ENCODE measurements at regions not wholly inside any gene's neighbourhood (a gene's known extent, or its start where the extent isn't known, plus 50 kb on each side); places are given as distances from the start of the nearest gene placed in this dataset.

DNA sequence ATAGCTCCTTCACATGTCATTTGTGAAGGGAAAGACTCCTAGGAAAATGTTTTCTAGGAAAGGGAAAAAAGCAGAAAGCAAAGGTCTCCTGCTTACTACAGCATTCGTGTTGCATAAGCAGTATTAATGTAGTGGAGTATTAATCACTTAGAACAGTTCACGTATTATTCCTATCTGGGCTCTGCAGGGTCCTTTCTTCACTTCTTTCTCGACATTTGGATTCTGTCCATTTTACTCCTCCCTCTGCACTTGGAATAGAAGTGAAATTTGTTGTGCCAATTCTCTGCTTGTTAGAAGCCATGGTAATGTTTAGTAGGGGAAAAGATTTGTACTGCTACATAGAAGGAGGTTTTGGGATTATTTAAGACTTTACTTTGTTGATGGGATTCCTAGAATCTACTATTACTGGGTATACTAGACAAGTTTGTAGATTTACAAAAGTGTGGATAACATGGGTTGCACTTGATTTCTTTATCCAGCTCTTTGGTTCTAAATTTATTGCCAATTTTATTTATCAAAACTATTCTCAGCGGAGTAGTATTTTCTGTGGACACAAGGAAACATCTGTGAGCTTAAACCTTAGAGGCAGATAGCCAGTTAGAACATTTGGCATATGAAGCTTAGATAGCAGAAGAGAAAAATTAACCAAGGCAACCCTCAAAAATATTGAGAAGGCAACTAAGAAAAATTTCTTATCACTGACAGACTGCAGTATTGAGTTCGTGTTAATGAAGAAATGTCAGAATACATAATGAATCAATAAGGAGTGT lies 108.4 kb upstream of the ESR1 start:
- H3K79me2 ChIP-seq (ENCODE audit: low read depth), result no peaks in the 10 kb centered on the region
- no peak overlapping the region for H3K4me3 ChIP-seq
- no peaks in the 10 kb centered on the region for H3K27me3 ChIP-seq (ENCODE audit: insufficient read depth, low read depth)
- BruUV-seq (replicated peaks), result no TSS peak
- no peaks in the 10 kb centered on the region for H3K36me3 ChIP-seq (ENCODE audit: low read depth)
- H4K20me1 ChIP-seq (ENCODE audit: insufficient read depth), result no peaks in the 10 kb centered on the region
- intact Hi-C loops (cut with micrococcal nuclease; ENCODE audit: unreplicated experiment), result no loop called here
- POLR2A ChIA-PET (ENCODE audit: unreplicated experiment), result no interaction called here
- no peak overlapping the region for H3K4me2 ChIP-seq
- H2AFZ ChIP-seq, result no peak overlapping the region
- no peak overlapping the region for H3K27ac ChIP-seq
- no peaks in the 10 kb centered on the region for H3K9me3 ChIP-seq (ENCODE audit: insufficient read depth, low read depth)
- no peak for TF ChIP-seq EZH2 (IDR thresholded peaks at IDR 0.05; ENCODE audit: low read depth)
- TF ChIP-seq, protein P1, sequence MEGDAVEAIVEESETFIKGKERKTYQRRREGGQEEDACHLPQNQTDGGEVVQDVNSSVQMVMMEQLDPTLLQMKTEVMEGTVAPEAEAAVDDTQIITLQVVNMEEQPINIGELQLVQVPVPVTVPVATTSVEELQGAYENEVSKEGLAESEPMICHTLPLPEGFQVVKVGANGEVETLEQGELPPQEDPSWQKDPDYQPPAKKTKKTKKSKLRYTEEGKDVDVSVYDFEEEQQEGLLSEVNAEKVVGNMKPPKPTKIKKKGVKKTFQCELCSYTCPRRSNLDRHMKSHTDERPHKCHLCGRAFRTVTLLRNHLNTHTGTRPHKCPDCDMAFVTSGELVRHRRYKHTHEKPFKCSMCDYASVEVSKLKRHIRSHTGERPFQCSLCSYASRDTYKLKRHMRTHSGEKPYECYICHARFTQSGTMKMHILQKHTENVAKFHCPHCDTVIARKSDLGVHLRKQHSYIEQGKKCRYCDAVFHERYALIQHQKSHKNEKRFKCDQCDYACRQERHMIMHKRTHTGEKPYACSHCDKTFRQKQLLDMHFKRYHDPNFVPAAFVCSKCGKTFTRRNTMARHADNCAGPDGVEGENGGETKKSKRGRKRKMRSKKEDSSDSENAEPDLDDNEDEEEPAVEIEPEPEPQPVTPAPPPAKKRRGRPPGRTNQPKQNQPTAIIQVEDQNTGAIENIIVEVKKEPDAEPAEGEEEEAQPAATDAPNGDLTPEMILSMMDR (conservative IDR thresholded peaks at IDR 0.05), result no peak
- DNase-seq, result no peak
- peaks cover 15% of the 10 kb centered on the region for H3K4me1 ChIP-seq (replicated peaks; ENCODE audit: insufficient read depth)
- H3F3A ChIP-seq (ENCODE audit: insufficient read depth, low read depth), result peaks cover 4% of the 10 kb centered on the region; the same call in 1 of the 2 replicates
- CTCF ChIA-PET, result no interaction called here
- no peaks in the 10 kb centered on the region for H3K9me2 ChIP-seq (ENCODE audit: insufficient read depth)

DNA sequence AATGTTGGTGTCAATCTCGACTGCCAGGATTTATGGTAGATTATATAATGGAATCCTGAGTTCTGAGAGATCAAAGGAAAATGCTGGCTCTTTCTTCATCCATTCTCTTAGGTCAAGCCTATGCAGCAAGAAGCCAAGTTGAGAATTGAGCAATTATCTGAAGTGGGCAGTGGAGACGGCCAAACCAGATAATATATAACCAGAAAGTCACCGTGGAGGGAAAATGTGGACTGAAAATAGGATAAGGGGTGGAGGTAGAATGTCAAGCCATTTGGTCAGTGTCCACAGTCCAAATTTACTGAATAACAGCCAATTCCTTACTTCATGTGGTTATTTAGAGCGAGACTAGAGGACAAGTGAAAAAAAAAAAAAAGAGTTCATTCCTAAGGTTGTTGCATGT lies 107.8 kb upstream of the ESR1 start:
- no peaks in the 10 kb centered on the region for H3K79me2 ChIP-seq (ENCODE audit: low read depth)
- no peaks in the 10 kb centered on the region for H3K27me3 ChIP-seq (ENCODE audit: insufficient read depth, low read depth)
- no peak overlapping the region for H3K27ac ChIP-seq
- CTCF ChIA-PET, result no interaction called here
- H3K4me2 ChIP-seq, result no peak overlapping the region
- BruUV-seq (replicated peaks), result no TSS peak
- H3K4me3 ChIP-seq, result no peak overlapping the region
- no peak for DNase-seq
- H2AFZ ChIP-seq, result no peak overlapping the region
- POLR2A ChIA-PET (ENCODE audit: unreplicated experiment), result no interaction called here
- H4K20me1 ChIP-seq (ENCODE audit: insufficient read depth), result no peaks in the 10 kb centered on the region
- intact Hi-C loops (cut with micrococcal nuclease; ENCODE audit: unreplicated experiment), result no loop called here
- H3K4me1 ChIP-seq (replicated peaks; ENCODE audit: insufficient read depth), result peaks cover 15% of the 10 kb centered on the region
- H3K9me2 ChIP-seq (ENCODE audit: insufficient read depth), result no peaks in the 10 kb centered on the region
- no peaks in the 10 kb centered on the region for H3K9me3 ChIP-seq (ENCODE audit: insufficient read depth, low read depth)
- H3K36me3 ChIP-seq (ENCODE audit: low read depth), result no peaks in the 10 kb centered on the region
- TF ChIP-seq EZH2 (IDR thresholded peaks at IDR 0.05; ENCODE audit: low read depth), result no peak
- TF ChIP-seq, protein P1 (conservative IDR thresholded peaks at IDR 0.05), result no peak
- peaks cover 4% of the 10 kb centered on the region; the same call in 1 of the 2 replicates for H3F3A ChIP-seq (ENCODE audit: insufficient read depth, low read depth)

DNA sequence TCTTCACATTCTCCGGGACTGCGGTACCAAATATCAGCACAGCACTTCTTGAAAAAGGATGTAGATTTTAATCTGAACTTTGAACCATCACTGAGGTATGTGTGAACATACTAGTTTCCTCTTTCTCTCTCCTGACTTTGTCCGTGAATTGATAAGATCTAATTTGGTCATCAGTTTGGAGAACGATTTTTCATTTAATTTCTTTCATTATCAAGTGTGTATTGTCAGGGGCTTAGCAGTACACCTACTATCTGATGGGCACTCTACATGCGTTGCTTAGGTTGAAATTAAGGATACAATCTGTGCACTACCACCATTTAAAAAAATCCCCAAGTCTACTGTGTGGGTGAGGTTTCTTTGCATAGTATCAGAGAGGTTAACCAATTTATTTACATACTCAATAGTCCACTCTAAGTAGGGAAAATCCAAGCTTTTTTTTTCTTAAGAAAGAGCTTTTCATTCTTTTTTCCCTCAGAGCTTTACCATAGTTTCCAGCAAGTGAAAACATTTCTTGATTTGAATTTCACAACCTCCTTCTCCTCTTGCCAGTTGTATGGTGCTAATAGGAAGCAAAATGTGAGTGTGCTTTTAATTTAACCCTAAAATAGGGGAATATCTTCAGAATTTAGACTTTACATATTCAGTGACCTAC lies 105.4 kb upstream of the ESR1 start:
- no peaks in the 10 kb centered on the region for H3K9me3 ChIP-seq (ENCODE audit: insufficient read depth, low read depth)
- ChIA-PET CTCF (no interaction called here), POLR2A (ENCODE audit: unreplicated experiment) (interaction anchor here (0.5 kb wide), 1 partner anchor 159 kb away, joined by 3 read pairs; no protein-coding TSS in a partner anchor)
- H3K9me2 ChIP-seq (ENCODE audit: insufficient read depth), result no peaks in the 10 kb centered on the region
- no peak overlapping the region for H3K4me2 ChIP-seq
- no TSS peak for BruUV-seq (replicated peaks)
- H3F3A ChIP-seq (ENCODE audit: insufficient read depth, low read depth), result peaks cover 4% of the 10 kb centered on the region; the same call in 1 of the 2 replicates
- DNase-seq, result no peak
- no peaks in the 10 kb centered on the region for H4K20me1 ChIP-seq (ENCODE audit: insufficient read depth)
- H3K27ac ChIP-seq, result no peak overlapping the region
- no peaks in the 10 kb centered on the region for H3K79me2 ChIP-seq (ENCODE audit: low read depth)
- H3K4me3 ChIP-seq, result no peak overlapping the region
- intact Hi-C loops (cut with micrococcal nuclease; ENCODE audit: unreplicated experiment), result no loop called here
- H3K4me1 ChIP-seq (replicated peaks; ENCODE audit: insufficient read depth), result peaks cover 15% of the 10 kb centered on the region
- no peaks in the 10 kb centered on the region for H3K27me3 ChIP-seq (ENCODE audit: insufficient read depth, low read depth)
- H2AFZ ChIP-seq, result no peak overlapping the region
- no peak for TF ChIP-seq EZH2 (IDR thresholded peaks at IDR 0.05; ENCODE audit: low read depth)
- TF ChIP-seq, protein P1 (conservative IDR thresholded peaks at IDR 0.05), result no peak
- no peaks in the 10 kb centered on the region for H3K36me3 ChIP-seq (ENCODE audit: low read depth)

Measured in PC-9 (cell line).